GM12873 (cell line): ENCODE measurements at regions not wholly inside any gene's neighbourhood (a gene's known extent, or its start where the extent isn't known, plus 50 kb on each side); places are given as distances from the start of the nearest gene placed in this dataset.

ENCODE experiments used
- CTCF ChIP-seq: IDR thresholded peaks from 2 replicates; pipeline ENCODE4 v1.5.1; 2012; ENCODE audit warnings: low read depth, mild to moderate bottlenecking, moderate library complexity, low read length, control low read depth; ENCODE audit not compliant: insufficient read depth; ENCODE audit errors: missing control alignments

GRCh38 chr4:18241727-18242126 lies 220.2 kb upstream of the LCORL start:
- TF ChIP-seq CTCF = no peak

GRCh38 chr4:18234108-18234507 lies 212.6 kb upstream of the LCORL start:
- no peak for TF ChIP-seq CTCF

GRCh38 chr4:18231726-18232125 lies 210.2 kb upstream of the LCORL start:
- no peak for TF ChIP-seq CTCF

- no peak for TF ChIP-seq CTCF
These were observed 206.3 kb upstream of the LCORL start for GRCh38 chr4:18227880-18228279.

- no peak for TF ChIP-seq CTCF
These were observed 193.0 kb upstream of the LCORL start for GRCh38 chr4:18214411-18215055.

- no peak for TF ChIP-seq CTCF
These were observed 192.1 kb upstream of the LCORL start for GRCh38 chr4:18213576-18214198.

- no peak for TF ChIP-seq CTCF
These were observed 187.9 kb upstream of the LCORL start for GRCh38 chr4:18209448-18209847.
